HG02840 (cell line): ENCODE measurements at regions not wholly inside any gene's neighbourhood (a gene's known extent, or its start where the extent isn't known, plus 50 kb on each side); places are given as distances from the start of the nearest gene placed in this dataset.

ENCODE experiments used
- ATAC-seq: cut with Tn5 transposase; IDR thresholded peaks from one replicate; pipeline ENCODE4 v1.9.1; 2021; ENCODE audit warnings: mild to moderate bottlenecking, moderate library complexity, moderate number of reproducible peaks; ENCODE audit not compliant: unreplicated experiment, low FRiP score

GRCh38 chr2:225164401-225165050 is 122.3 kb upstream of the DOCK10 start:
- no peak for ATAC-seq

GRCh38 chr2:225158360-225158759 is 116.1 kb upstream of the DOCK10 start:
- ATAC-seq = no peak

DNA sequence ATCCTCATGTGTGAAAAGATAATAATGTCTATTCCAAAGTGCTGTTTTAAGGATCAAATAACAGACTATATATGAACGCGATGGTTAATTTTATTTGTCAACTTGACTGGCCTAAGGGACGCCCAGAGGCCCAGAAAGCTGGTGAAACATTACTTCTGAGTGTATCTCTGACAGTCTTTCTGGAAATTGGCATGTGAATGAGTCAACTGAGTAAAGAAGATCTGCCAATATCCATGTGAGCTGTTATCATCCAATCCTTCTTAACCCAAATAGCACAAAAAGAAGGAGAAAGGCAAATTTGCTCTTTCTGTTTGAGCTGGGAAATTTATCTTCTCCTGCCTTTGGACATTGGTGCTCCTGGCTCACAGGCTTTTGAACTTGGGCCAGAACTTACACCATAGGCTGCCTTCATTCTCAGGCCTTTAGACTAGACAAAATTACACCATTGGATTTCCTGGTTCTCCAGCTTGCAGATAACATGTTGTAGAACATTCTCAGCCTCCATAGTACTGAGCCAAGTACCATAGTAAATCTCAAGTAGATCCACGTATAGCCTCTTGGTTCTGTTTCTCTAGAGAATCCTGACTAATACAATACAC is 114.7 kb upstream of the DOCK10 start:
- ATAC-seq = no peak

DNA sequence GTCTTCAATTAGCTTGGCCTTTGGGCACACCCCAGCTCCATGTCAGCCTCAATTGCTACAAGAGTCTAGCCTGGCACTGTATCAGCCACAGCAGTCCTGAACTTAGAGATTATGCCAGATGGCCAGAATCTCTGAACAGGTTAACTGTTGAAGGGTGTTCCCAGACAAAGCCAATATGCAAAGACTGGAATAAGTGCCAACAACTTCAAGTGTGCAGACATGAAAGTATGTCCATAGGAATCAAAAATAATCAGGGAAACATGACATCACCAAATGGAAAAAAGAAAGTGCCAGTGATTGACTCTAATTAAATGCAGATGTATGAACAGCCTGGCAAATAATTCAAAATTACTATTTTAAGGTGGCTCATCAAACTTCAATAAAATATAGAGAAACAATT is 98.5 kb upstream of the DOCK10 start:
- ATAC-seq = no peak

GRCh38 chr2:225137971-225138370 is 95.7 kb upstream of the DOCK10 start:
- no peak for ATAC-seq

DNA sequence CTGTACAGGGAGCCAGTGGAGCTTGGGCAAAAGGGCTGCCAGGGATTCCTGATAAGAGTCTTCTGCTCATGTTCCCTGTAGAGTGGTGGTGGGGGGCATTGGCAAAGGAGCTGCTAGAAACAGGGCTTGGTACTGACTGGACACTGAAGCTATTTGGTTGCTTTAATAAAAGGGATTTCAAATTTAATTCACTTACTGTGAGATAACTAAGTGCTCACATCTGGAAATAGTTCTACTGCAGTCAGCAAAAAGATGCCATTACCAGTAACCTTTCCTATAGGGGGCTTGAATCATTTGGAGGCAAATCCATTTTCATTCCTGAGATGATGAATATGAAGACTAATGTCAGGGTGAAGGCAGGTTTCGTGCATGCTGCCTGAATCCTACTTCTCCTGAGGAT is 94.3 kb upstream of the DOCK10 start:
- no peak for ATAC-seq

- ATAC-seq = no peak
Observed at GRCh38 chr2:225131898-225132297, 89.6 kb upstream of the DOCK10 start.

- no peak for ATAC-seq
Observed at GRCh38 chr2:225130093-225130492, 87.8 kb upstream of the DOCK10 start.

GRCh38 chr2:225124311-225125017 is 82.2 kb upstream of the DOCK10 start:
- no peak for ATAC-seq

DNA sequence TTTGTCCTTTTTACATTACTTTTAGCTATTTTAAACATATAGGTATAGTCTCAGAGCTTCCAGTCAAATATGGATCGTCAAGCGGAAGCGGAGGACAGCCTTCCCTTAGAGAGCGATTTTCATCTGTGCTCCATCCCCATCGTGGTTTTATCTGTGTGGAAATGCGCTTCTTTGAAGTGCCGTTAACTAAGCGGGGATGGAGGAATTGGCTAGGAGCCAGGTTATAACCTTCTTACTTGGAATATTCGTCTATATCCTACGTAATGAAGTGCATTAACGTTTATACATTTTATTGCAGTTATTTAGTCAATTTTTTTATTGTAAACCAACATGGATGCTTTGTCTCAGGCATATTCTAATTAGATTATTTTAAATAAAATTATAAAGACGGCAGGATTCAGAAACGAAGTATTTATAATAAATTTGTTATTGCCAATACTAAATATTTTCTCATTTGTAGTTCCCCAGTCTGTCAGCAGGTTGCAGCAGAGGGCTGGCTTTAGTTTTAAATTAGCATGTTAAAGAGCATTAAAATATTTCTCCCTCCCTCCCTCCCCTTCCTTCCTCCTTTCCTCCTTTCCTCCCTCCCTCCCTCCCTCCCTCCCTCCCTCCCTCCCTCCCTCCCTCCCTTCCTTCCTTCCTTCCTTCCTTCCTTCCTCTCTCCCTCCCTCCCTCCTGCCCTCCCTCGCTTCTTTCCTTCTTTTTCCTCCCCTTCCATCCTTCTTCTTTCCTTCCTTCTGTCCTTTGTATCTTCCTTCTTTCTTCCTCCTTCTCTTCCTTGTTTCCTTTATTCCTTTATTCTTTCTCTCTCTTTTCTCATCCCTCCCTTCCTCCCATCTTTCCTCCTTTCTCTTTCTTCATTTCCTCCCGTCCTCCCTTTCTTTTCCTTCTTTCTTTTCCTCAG is 80.6 kb upstream of the DOCK10 start:
- no peak for ATAC-seq

- ATAC-seq = no peak
Observed at GRCh38 chr2:225122007-225122406, 79.7 kb upstream of the DOCK10 start.

DNA sequence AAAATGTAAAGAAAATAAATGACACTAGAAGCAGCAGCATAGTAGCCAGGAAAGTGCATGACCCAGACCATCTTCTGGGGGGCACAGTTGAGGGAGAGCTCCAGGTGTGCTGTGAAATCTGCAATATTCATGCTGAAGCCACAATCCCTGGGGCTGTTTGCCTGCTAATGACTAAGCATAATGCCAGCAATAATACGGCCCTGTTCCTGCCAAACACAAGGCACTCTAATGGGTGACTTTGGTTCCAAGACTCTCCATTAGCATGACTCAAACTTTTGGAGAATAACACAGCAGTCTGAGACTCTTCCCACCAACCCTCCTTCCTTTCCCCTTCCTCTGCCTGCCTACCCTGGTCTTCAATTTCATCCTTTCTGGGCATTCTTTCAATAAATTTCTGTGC is 77.9 kb upstream of the DOCK10 start:
- no peak for ATAC-seq

GRCh38 chr2:225117051-225117716 is 74.9 kb upstream of the DOCK10 start:
- no peak for ATAC-seq

- ATAC-seq = no peak
Observed at GRCh38 chr2:225114786-225115323, 72.6 kb upstream of the DOCK10 start.

DNA sequence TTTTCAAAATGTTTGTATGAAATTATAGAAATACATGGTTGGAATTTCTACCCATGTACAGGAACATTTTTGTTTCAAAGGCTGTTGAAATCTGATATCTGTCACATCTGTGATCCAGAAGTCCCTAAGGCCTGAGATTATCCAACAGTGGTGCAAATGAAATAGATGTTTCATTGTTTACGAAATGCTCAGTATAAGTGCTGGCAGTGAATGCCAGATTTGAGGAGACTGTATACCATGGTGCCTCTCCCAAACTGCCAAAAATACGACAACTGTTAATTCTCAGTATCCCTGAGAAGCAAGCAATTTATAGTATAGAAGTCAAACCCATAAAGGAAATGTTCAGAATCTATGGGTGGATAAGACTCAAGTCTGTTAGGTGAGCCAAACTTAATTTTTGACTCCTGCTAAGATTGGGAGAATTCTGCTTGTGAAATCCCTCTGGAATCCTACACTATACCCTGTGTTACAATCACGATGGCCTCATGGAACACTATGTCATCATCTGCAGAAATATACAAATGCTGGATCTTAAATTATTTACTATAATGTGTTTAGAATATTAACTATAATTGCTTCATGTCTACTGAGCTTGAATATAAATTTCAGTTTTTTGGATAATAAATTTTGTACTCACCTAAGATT is 71.2 kb upstream of the DOCK10 start:
- no peak for ATAC-seq

- no peak for ATAC-seq
Observed at GRCh38 chr2:225112362-225113126, 70.3 kb upstream of the DOCK10 start.

- no peak for ATAC-seq
Observed at GRCh38 chr2:225108805-225109204, 66.5 kb upstream of the DOCK10 start.

GRCh38 chr2:225104971-225105370 is 62.7 kb upstream of the DOCK10 start:
- ATAC-seq = no peak

DNA sequence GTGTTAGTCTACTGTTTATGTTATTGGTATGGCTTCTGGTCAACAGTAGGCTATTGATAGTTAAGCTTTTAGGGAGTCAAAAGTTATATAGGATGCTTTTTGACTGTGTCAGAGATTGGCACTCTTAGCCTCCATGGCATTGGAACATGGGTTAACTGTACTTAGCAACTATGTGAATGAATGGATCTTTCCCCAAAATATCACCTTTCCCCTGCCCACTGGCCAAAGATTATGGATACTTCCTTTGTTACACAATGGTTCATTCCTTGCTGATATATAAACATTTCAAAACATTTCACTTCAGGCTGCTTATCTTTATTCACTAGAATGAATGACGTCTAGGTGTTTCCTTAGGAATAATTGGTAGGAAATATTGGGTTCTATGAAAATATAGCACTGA is 62.1 kb upstream of the DOCK10 start:
- ATAC-seq = no peak
